K562 (cell line): ENCODE measurements at regions not wholly inside any gene's neighbourhood (a gene's known extent, or its start where the extent isn't known, plus 50 kb on each side); places are given as distances from the start of the nearest gene placed in this dataset.

ENCODE experiments used
- ATAC-seq: fragments of 200-7000 bp; cut with Tn5 transposase; 3 replicates; pipeline ENCODE4 v1.9.1; 2020; ENCODE audit warnings: moderate library complexity
- BruUV-seq: library from RNA; stranded (reverse); fragments of 400-500 nt; replicated peaks from 2 replicates; lab custom pipeline; 2021; lab: Mats Ljungman, UMichigan
- CTCF ChIA-PET: fragments of 300-600 bp; formaldehyde crosslinking; extraction: SDS; loops from one replicate; lab custom pipeline; 2021; ENCODE audit warnings: low intra/inter-chr PET ratio; lab: Yijun Ruan, JAX
- POLR2A ChIA-PET: fragments of 300-600, 350-650 bp; sonication (Branson Sonifier 250); formaldehyde crosslinking; extraction: SDS; loops from one replicate; lab custom pipeline; 2021; ENCODE audit warnings: antibody characterized with exemption, inconsistent platforms; lab: Yijun Ruan, JAX
- DNase-seq, 4 experiments: peaks; one replicate each; pipeline versions ENCODE4 v3.0.0 to v3.0.0-alpha.2; 2011 to 2018; ENCODE audit warnings: low spot score in 3 of 4, mixed read lengths in 3 of 4; ENCODE audit errors: extremely low read depth in 1 of 4
- FAIRE-seq: peaks from 2 replicates; lab custom pipeline; 2011; peaks lifted over from hg19 to GRCh38; lab: Jason Lieb, UNC
- H2AFZ ChIP-seq: 2 replicates; pipeline ENCODE4 v1.6.0; 2011; ENCODE audit warnings: low read depth, low read length, control low read depth, inconsistent platforms
- H3K27ac ChIP-seq: fragments of 200-600 bp; 3 replicates; pipeline ENCODE4 v1.8.0; 2011; ENCODE audit warnings: low read depth, mild to moderate bottlenecking, control low read depth, inconsistent platforms, low read length, moderate library complexity, mixed read lengths; ENCODE audit errors: extremely low read depth
- H3K27me3 ChIP-seq, 2 experiments: fragments of 300-600 bp in 1 of 2; 2 replicates in 1 of 2; 3 replicates in 1 of 2; pipeline versions ENCODE4 v1.6.0 to v1.8.0; 2011; ENCODE audit warnings: inconsistent platforms in 2 of 2, low read length in 2 of 2, mild to moderate bottlenecking in 1 of 2, mixed read lengths in 1 of 2, moderate library complexity in 1 of 2; ENCODE audit not compliant: control insufficient read depth in 2 of 2, insufficient read depth in 2 of 2
- H3K36me3 ChIP-seq: fragments of 300-600 bp; 3 replicates; pipeline ENCODE4 v1.8.0; 2011; ENCODE audit warnings: mild to moderate bottlenecking, low read length, inconsistent platforms; ENCODE audit not compliant: control insufficient read depth, insufficient read depth
- H3K4me1 ChIP-seq, 2 experiments: fragments of 200-600 bp in 1 of 2; replicated peaks in 1 of 2; 2 replicates in 1 of 2; 3 replicates in 1 of 2; pipeline versions ENCODE4 v1.5.1 to v1.8.0; 2011; ENCODE audit warnings: inconsistent platforms in 2 of 2, low read length in 2 of 2, mild to moderate bottlenecking in 1 of 2, mixed read lengths in 1 of 2, moderate library complexity in 1 of 2; ENCODE audit not compliant: control insufficient read depth in 2 of 2, insufficient read depth in 2 of 2
- H3K4me2 ChIP-seq: 2 replicates; pipeline ENCODE4 v1.6.1; 2011; ENCODE audit warnings: low read length, control low read depth, inconsistent platforms, mixed read lengths; ENCODE audit not compliant: insufficient read depth
- H3K4me3 ChIP-seq: fragments of 200-600 bp; sonication (generic), shearing (Covaris generic); 2 replicates; pipeline ENCODE4 v1.5.1; 2016; ENCODE audit warnings: control low read depth, inconsistent platforms
- H3K79me2 ChIP-seq: fragments of 200-600 bp; 3 replicates; pipeline ENCODE4 v1.8.0; 2011; ENCODE audit warnings: low read length, inconsistent platforms; ENCODE audit not compliant: control insufficient read depth, insufficient read depth
- H3K9ac ChIP-seq, 2 experiments: 2 replicates each; pipeline versions ENCODE4 v1.6.0 to v1.6.1; 2011; ENCODE audit warnings: low read depth in 2 of 2, low read length in 2 of 2, control low read depth in 1 of 2, inconsistent platforms in 1 of 2, mild to moderate bottlenecking in 1 of 2, mixed read lengths in 1 of 2; ENCODE audit not compliant: insufficient read depth in 1 of 2
- H3K9me1 ChIP-seq: one replicate; pipeline ENCODE4 v1.6.0; 2011; ENCODE audit warnings: inconsistent platforms, mild to moderate bottlenecking, low read length, moderate library complexity; ENCODE audit not compliant: control insufficient read depth, insufficient read depth
- H3K9me3 ChIP-seq: replicated peaks from 2 replicates; pipeline ENCODE4 v1.5.1; 2011; ENCODE audit warnings: low read depth, low read length, inconsistent platforms; ENCODE audit not compliant: control insufficient read depth, insufficient read depth
- H4K20me1 ChIP-seq: replicated peaks from 2 replicates; pipeline ENCODE4 v1.6.1; 2011; ENCODE audit warnings: low read length, inconsistent platforms, mixed read lengths; ENCODE audit not compliant: control insufficient read depth, insufficient read depth
- CHCHD3 ChIP-seq: fragments of 250-450 bp; sonication (Bioruptor Pico); IDR thresholded peaks from 2 replicates; pipeline ENCODE4 v2.1.2; 2022; ENCODE audit warnings: mild to moderate bottlenecking
- HDAC3 ChIP-seq: fragments of 450-650 bp; IDR thresholded peaks from 2 replicates; pipeline ENCODE4 v1.6.1; 2018; ENCODE audit warnings: borderline replicate concordance, mild to moderate bottlenecking, moderate library complexity; ENCODE audit not compliant: partially characterized antibody
- HLTF ChIP-seq: fragments of 450-650 bp; IDR thresholded peaks from 2 replicates; pipeline ENCODE4 v1.6.1; 2016
- MIER1 ChIP-seq: fragments of 450-650 bp; IDR thresholded peaks from 2 replicates; pipeline ENCODE4 v1.6.1; 2016; ENCODE audit warnings: antibody characterized with exemption, mild to moderate bottlenecking, low read depth
- PHTF2 ChIP-seq: fragments of 250-450 bp; sonication (Bioruptor Pico); IDR thresholded peaks from 2 replicates; pipeline ENCODE4 v1.5.0; 2021; ENCODE audit warnings: mild to moderate bottlenecking
- RBFOX2 ChIP-seq: fragments of 200-400 bp; formaldehyde crosslinking; IDR thresholded peaks from 2 replicates; pipeline ENCODE4 v1.6.1; 2017; ENCODE audit warnings: low read depth, mild to moderate bottlenecking, low read length, moderate library complexity
- SIN3B ChIP-seq: fragments of 450-650 bp; IDR thresholded peaks from 2 replicates; pipeline ENCODE4 v1.6.1; 2017; ENCODE audit warnings: low read depth, mild to moderate bottlenecking, moderate library complexity
- ZFP1 ChIP-seq: fragments of 450-650 bp; formaldehyde crosslinking; IDR thresholded peaks from 2 replicates; pipeline ENCODE4 v1.4.0; 2020; ENCODE audit warnings: mild to moderate bottlenecking, mixed read lengths
- ZKSCAN8 ChIP-seq: fragments of 200-800 bp; sonication (Bioruptor generic); IDR thresholded peaks from 2 replicates; pipeline ENCODE4 v1.6.1; 2016; ENCODE audit warnings: missing genetic modification characterization, missing compliant biosample characterization
- ZNF511 ChIP-seq: sonication (generic); formaldehyde crosslinking; IDR thresholded peaks from 2 replicates; pipeline ENCODE4 v1.8.0; 2022; ENCODE audit warnings: mild to moderate bottlenecking, missing genetic modification reagents
- WGBS: fragments of 100-300 bp; shearing (Covaris generic); methylation state at CpG from one replicate; pipeline ENCODE4 v1.1.6; 2016; ENCODE audit warnings: low coverage, mixed read lengths; ENCODE audit not compliant: insufficient coverage; ENCODE audit errors: missing lambda C conversion rate; 5-methylcytosine and 5-hydroxymethylcytosine counted together
- in situ Hi-C: fragments of 300-500 bp; cut with MboI; formaldehyde crosslinking; loops from 4 replicates; pipeline ENCODE4 v1.15.0; 2018; ENCODE audit warnings: inconsistent platforms, mixed read lengths
- intact Hi-C: fragments of 100-400 bp; cut with micrococcal nuclease; formaldehyde crosslinking; loops from 2 replicates; pipeline ENCODE4 v1.14.2; 2022

- H3K9me1 ChIP-seq: no peaks in the 10 kb centered on the region
- no peaks in the 10 kb centered on the region for H3K36me3 ChIP-seq
- POLR2A ChIA-PET: no interaction called here
- TF ChIP-seq ZKSCAN8 (CRISPR knock-in tag) (no peak), ZFP1 (no peak), MIER1 (no peak), HLTF (no peak), SIN3B (no peak), HDAC3 (no peak), RBFOX2 (no peak), ZNF511 (CRISPR knock-in tag) (no peak), PHTF2 (CRISPR knock-in tag) (no peak), CHCHD3 (CRISPR knock-in tag) (no peak)
- TF ChIP-seq, all 486 proteins: peak for 0
- Histone ChIP-seq H3K9me3 (peaks cover 2% of the 10 kb centered on the region), H3K79me2 (no peaks in the 10 kb centered on the region), H3K9ac (no peak overlapping the region), H2AFZ (no peak overlapping the region), H3K4me3 (no peak overlapping the region), H3K4me1 (no peaks in the 10 kb centered on the region), H3K27ac (no peak overlapping the region), H4K20me1 (no peaks in the 10 kb centered on the region), H3K4me2 (no peak overlapping the region), H3K27me3 (no peaks in the 10 kb centered on the region)
- CTCF ChIA-PET: no interaction called here
- DNase-seq (no peak), FAIRE-seq (no peak), ATAC-seq (no peak)
- whole genome bisulfite sequencing: 0% methylated on average over 2 of the region's 2 CpGs
- in situ Hi-C loops: no loop called here
- no TSS peak for BruUV-seq
- intact Hi-C loops: no loop called here
These were observed 1652.2 kb downstream of the BRINP3 start for GRCh38 chr1:188825471-188825870.
